ENCODE measurements at regions not wholly inside any gene's neighbourhood (a gene's known extent, or its start where the extent isn't known, plus 50 kb on each side); places are given as distances from the start of the nearest gene placed in this dataset.
"Not testable (repeated sequence)": the region's sequence is repeated elsewhere in the genome, so short reads cannot be mapped to it uniquely, and the experiment has no call there.

GRCh38 chr5:129246088-129246487, 151.5 kb downstream of the ISOC1 start:
- Mint-ChIP-seq H3K27me3 (ENCODE audit: insufficient read depth) (no peaks in the 10 kb centered on the region; the same call in none of the 2 replicates), H3K27ac (no peak overlapping the region), H3K36me3 (ENCODE audit: low read depth) (no peaks in the 10 kb centered on the region), H3K4me3 (no peak overlapping the region), H3K4me1 (ENCODE audit: low read depth) (no peaks in the 10 kb centered on the region), H3K9me3 (peaks cover 12% of the 10 kb centered on the region)
- no peak for TF ChIP-seq CTCF (IDR thresholded peaks at IDR 0.05)
- DNase-seq = no peak

DNA sequence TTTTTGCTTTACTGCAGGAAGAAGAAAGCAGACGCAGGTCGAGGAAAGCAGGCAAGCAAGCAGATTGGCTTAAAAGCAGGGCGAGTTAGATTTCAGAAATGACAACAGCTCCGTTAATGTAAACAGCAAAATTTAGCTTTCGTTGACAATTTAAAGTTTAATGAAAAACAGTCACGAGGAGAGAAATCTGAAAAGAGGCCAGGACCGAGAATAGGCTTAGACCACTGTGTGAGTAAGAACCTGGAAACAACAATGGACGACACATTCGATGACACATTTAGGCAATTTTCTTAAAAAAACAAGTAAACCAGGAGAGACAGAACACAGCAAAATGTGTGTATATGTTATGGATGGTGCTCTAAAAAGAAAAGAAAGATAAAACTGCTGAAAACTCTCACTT, 155.3 kb downstream of the ISOC1 start:
- no peak overlapping the region for H3K27ac Mint-ChIP-seq
- H3K9me3 Mint-ChIP-seq = peaks cover 32% of the 10 kb centered on the region
- no peak overlapping the region for H3K4me3 Mint-ChIP-seq
- no peak for DNase-seq
- no peak for TF ChIP-seq CTCF (IDR thresholded peaks at IDR 0.05)
- H3K36me3 Mint-ChIP-seq (ENCODE audit: low read depth) = no peaks in the 10 kb centered on the region
- H3K4me1 Mint-ChIP-seq (ENCODE audit: low read depth) = no peaks in the 10 kb centered on the region
- no peaks in the 10 kb centered on the region; the same call in none of the 2 replicates for H3K27me3 Mint-ChIP-seq (ENCODE audit: insufficient read depth)

DNA sequence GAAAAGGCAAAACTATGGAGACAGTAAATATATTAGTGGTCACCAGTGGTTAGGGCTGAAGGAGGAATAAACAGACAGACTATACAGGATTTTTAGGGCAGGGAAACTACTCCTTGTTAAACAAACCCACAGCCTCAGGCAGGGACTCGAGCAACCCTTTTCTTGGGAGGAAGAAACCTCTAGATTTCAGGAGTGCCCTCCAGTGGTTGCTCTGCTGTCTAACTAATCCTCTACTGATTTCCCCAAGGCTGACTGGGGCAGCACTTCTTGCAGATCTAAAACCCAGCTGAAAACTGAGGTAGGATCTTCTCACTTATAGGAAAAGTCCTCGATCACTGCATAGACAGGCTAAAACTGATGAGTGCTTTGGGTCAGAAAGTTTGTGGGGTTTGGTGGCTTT, 176.8 kb downstream of the ISOC1 start:
- H3K27me3 Mint-ChIP-seq (ENCODE audit: insufficient read depth) = no peaks in the 10 kb centered on the region
- H3K27ac Mint-ChIP-seq = no peak overlapping the region
- no peak for DNase-seq
- H3K9me3 Mint-ChIP-seq = peaks cover 21% of the 10 kb centered on the region
- H3K4me1 Mint-ChIP-seq (ENCODE audit: low read depth) = no peaks in the 10 kb centered on the region
- H3K4me3 Mint-ChIP-seq = no peak overlapping the region
- H3K36me3 Mint-ChIP-seq (ENCODE audit: low read depth) = no peaks in the 10 kb centered on the region
- TF ChIP-seq CTCF (IDR thresholded peaks at IDR 0.05) = no peak

- peaks cover 23% of the 10 kb centered on the region for H3K9me3 Mint-ChIP-seq
- H3K27ac Mint-ChIP-seq = no peak overlapping the region
- H3K27me3 Mint-ChIP-seq (ENCODE audit: insufficient read depth) = no peaks in the 10 kb centered on the region
Measured at GRCh38 chr5:129284010-129284409, 176.1 kb upstream of the ADAMTS19 start.

DNA sequence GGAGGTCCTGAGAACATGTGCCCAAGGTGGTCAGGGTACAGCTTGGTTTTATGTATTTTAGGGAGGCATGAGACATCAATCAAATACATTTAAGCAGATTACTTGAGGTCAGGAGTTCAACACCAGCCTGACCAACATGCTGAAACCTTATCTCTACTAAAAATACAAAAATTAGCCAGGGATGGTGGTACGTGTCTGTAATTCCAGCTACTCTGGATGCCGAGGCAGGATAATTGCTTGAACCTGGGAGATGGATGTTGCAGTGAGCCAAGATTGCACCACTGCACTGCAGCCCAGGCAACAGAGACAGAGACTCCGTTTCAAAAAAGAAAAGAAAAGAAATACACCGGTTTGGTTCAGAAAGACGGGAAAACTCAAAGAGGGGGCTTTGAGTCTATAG, 165.9 kb upstream of the ADAMTS19 start:
- H3K4me1 Mint-ChIP-seq (ENCODE audit: low read depth); H3K27me3 Mint-ChIP-seq (ENCODE audit: insufficient read depth); H3K4me3 Mint-ChIP-seq; DNase-seq; H3K36me3 Mint-ChIP-seq (ENCODE audit: low read depth); H3K27ac Mint-ChIP-seq: not testable (repeated sequence)
- H3K9me3 Mint-ChIP-seq = peaks cover 46% of the 10 kb centered on the region

More at GRCh38 chr5:129284010-129284409, 176.1 kb upstream of the ADAMTS19 start:
- Mint-ChIP-seq H3K4me1 (ENCODE audit: low read depth) (no peaks in the 10 kb centered on the region), H3K36me3 (ENCODE audit: low read depth) (no peaks in the 10 kb centered on the region), H3K4me3 (no peak overlapping the region)
- DNase-seq = no peak
- TF ChIP-seq CTCF (IDR thresholded peaks at IDR 0.05) = no peak

GRCh38 chr5:129306725-129307124, 153.4 kb upstream of the ADAMTS19 start:
- Mint-ChIP-seq H3K27me3 (ENCODE audit: insufficient read depth) (no peaks in the 10 kb centered on the region; the same call in 1 of the 2 replicates), H3K4me3 (no peak overlapping the region), H3K9me3 (peaks cover 45% of the 10 kb centered on the region), H3K4me1 (ENCODE audit: low read depth) (no peaks in the 10 kb centered on the region), H3K27ac (no peak overlapping the region), H3K36me3 (ENCODE audit: low read depth) (no peaks in the 10 kb centered on the region)
- DNase-seq = no peak
- TF ChIP-seq CTCF (IDR thresholded peaks at IDR 0.05) = no peak

Data from HFFc6 (cell line).